Lung (tissue), 11 donors: ENCODE measurements at regions not wholly inside any gene's neighbourhood (a gene's known extent, or its start where the extent isn't known, plus 50 kb on each side); places are given as distances from the start of the nearest gene placed in this dataset.

Experiments used
- ATAC-seq: fragments of 200-7000 bp; cut with Tn5 transposase; one replicate; pipeline ENCODE4 v1.9.1; 2020; ENCODE audit warnings: moderate number of reproducible peaks; ENCODE audit not compliant: insufficient read depth, low FRiP score
- DNase-seq, 3 donors: peaks; one replicate each; pipeline ENCODE4 v3.0.0-alpha.2; 2013 to 2017
- H3K27ac ChIP-seq, 2 donors: one replicate each; pipeline ENCODE4 v1.5.1; 2013; ENCODE audit warnings: mild to moderate bottlenecking in 2 of 2, moderate library complexity in 2 of 2, control low read depth in 1 of 2, inconsistent platforms in 1 of 2, low read depth in 1 of 2, low read length in 1 of 2
- H3K27me3 ChIP-seq, 3 donors: one replicate each; pipeline ENCODE4 v1.5.1; 2013; ENCODE audit warnings: low read length in 2 of 3; ENCODE audit not compliant: control insufficient read depth in 3 of 3, insufficient read depth in 3 of 3
- H3K36me3 ChIP-seq, 4 donors: one replicate each; pipeline ENCODE4 v1.5.1; 2013; ENCODE audit warnings: low read length in 4 of 4, mild to moderate bottlenecking in 1 of 4, moderate library complexity in 1 of 4; ENCODE audit not compliant: control insufficient read depth in 4 of 4, insufficient read depth in 4 of 4
- H3K4me1 ChIP-seq, 5 donors: one replicate each; pipeline ENCODE4 v1.5.1; 2013; ENCODE audit warnings: low read length in 5 of 5, mild to moderate bottlenecking in 2 of 5, moderate library complexity in 1 of 5; ENCODE audit not compliant: control insufficient read depth in 5 of 5, insufficient read depth in 5 of 5
- H3K4me3 ChIP-seq: one replicate; pipeline ENCODE4 v1.5.1; 2013; ENCODE audit warnings: mild to moderate bottlenecking, control low read depth, moderate library complexity
- H3K9ac ChIP-seq, 2 donors: one replicate each; pipeline ENCODE4 v1.5.1; 2013; ENCODE audit warnings: low read length in 2 of 2, control low read depth in 1 of 2; ENCODE audit not compliant: insufficient read depth in 1 of 2
- H3K9me3 ChIP-seq, 4 donors: one replicate each; pipeline ENCODE4 v1.5.1; 2013; ENCODE audit warnings: low read length in 3 of 4, mild to moderate bottlenecking in 1 of 4, moderate library complexity in 1 of 4; ENCODE audit not compliant: control insufficient read depth in 4 of 4, insufficient read depth in 3 of 4
- WGBS, 2 donors: extraction: QIAGEN DNeasy Blood & Tissue Kit; methylation state at CpG; one replicate each; pipeline ENCODE4 v1.1.7; 2013; 5-methylcytosine and 5-hydroxymethylcytosine counted together
- TF ChIP-seq, protein P1 (sequence below): IDR thresholded peaks from 2 replicates; pipeline ENCODE4 v1.5.1; 2012; ENCODE audit warnings: mild to moderate bottlenecking; ENCODE audit errors: control extremely low read depth, extremely low read depth
- donor health status: control.
- donor health status: control.
- donor health status: Bipolar disorder and iron deficiency.
- donor health status: healthy.
- donor health status: DM: yes; HTN: yes; CAD: no.

DNA sequence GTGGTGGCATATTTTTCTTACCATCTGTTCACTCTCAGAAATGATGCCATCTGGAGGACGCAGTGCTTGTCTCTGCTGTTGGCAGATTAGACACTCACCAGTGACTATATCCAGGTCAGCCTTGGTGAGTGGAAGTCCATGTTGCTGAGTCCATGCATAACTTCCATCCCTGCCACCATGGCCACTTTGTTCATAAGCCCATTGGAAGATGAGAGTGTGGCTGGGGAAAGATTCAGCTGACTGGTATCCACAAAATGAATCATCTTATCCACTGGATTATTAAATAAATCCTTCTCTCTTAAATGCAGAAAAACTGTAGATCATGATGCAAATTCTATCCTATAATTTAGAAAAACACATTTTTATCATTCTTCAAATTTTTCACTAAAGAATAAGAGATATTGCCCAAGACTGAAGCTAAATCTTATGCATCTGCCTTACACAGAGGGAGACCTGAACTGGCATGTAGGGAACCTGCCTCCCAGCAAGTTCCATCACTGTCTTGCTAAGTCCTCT is 726.9 kb downstream of the TNS3 start:
- ATAC-seq (no peak), DNase-seq (no peak)
- no peaks in the 10 kb centered on the region for H3K27me3 ChIP-seq
- 75 to 81% methylated on average over 1 of the region's 1 CpG for WGBS, 2 donors
- H3K9me3 ChIP-seq: no peaks in the 10 kb centered on the region
- H3K4me3 ChIP-seq: no peak overlapping the region
- no peaks in the 10 kb centered on the region for H3K36me3 ChIP-seq
- no peak overlapping the region for H3K27ac ChIP-seq
- H3K9ac ChIP-seq: no peak overlapping the region
- TF ChIP-seq, protein P1, sequence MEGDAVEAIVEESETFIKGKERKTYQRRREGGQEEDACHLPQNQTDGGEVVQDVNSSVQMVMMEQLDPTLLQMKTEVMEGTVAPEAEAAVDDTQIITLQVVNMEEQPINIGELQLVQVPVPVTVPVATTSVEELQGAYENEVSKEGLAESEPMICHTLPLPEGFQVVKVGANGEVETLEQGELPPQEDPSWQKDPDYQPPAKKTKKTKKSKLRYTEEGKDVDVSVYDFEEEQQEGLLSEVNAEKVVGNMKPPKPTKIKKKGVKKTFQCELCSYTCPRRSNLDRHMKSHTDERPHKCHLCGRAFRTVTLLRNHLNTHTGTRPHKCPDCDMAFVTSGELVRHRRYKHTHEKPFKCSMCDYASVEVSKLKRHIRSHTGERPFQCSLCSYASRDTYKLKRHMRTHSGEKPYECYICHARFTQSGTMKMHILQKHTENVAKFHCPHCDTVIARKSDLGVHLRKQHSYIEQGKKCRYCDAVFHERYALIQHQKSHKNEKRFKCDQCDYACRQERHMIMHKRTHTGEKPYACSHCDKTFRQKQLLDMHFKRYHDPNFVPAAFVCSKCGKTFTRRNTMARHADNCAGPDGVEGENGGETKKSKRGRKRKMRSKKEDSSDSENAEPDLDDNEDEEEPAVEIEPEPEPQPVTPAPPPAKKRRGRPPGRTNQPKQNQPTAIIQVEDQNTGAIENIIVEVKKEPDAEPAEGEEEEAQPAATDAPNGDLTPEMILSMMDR: no peak
- H3K4me1 ChIP-seq: no peaks in the 10 kb centered on the region

DNA sequence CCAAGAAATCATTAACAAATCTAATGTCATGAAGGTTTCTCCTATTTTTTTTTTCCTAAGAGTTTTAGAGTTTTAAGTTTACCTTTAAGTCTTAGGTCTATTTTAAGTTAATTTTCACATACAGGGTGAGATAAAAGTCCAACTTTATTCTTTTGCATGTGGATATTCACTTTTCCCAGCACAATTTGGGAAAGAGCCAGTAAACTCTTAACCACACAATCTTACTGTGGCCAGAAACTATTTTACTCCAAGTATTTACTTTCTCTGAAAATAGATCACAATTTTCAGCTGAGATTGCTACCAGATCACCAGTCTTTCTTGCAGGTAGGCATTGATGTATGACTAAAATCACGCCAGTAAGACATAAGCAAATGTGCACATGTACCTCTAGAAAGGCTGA is 728.5 kb downstream of the TNS3 start:
- 64 to 71% methylated on average over 1 of the region's 1 CpG for WGBS, 2 donors

DNA sequence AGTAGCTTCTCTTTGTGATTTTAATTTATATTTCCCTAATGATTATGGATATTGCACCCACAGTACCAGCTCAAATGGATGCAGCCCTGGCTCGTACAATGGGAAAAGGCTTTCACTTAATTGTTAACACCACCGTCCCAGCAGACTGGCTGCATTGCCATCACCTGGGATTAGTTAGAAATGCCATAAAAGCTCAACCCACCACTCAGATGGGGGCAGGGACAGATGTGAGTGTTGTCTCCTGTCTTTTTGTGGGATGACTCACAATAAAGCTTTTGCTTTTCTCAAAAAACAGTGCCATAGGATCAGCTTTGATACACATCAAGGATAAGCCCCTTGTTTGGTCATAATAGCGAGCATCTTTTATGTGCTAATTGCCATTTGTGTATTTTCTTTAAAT is 729.1 kb downstream of the TNS3 start:
- no peaks in the 10 kb centered on the region for H3K4me1 ChIP-seq
- H3K27ac ChIP-seq: no peak overlapping the region
- H3K36me3 ChIP-seq: no peaks in the 10 kb centered on the region
- no peaks in the 10 kb centered on the region for H3K9me3 ChIP-seq
- TF ChIP-seq, protein P1: no peak
- ATAC-seq (no peak), DNase-seq (no peak)
- H3K9ac ChIP-seq: no peak overlapping the region
- no peaks in the 10 kb centered on the region for H3K27me3 ChIP-seq
- WGBS, 2 donors: 87 to 91% methylated on average over 3 of the region's 3 CpGs
- H3K4me3 ChIP-seq: no peak overlapping the region

More for the DNA sequence above, 728.5 kb downstream of the TNS3 start:
- DNase-seq (peak in 1 of 3 donors; percentile 41), ATAC-seq (no peak)
- Histone ChIP-seq H3K36me3 (no peaks in the 10 kb centered on the region), H3K9me3 (no peaks in the 10 kb centered on the region), H3K9ac (peak overlapping the region in 1 of 2 donors; percentile 30), H3K4me3 (no peak overlapping the region), H3K4me1 (no peaks in the 10 kb centered on the region), H3K27me3 (no peaks in the 10 kb centered on the region), H3K27ac (no peak overlapping the region)
- TF ChIP-seq, protein P1: no peak
